Dedifferentiated amniotic fluid mesenchymal stem cell (primary cell): ENCODE measurements at regions not wholly inside any gene's neighbourhood (a gene's known extent, or its start where the extent isn't known, plus 50 kb on each side); places are given as distances from the start of the nearest gene placed in this dataset.
A peak's percentile ranks its signal among the peaks of the same experiment; 100 is the strongest.
"Not testable (repeated sequence)": the region's sequence is repeated elsewhere in the genome, so short reads cannot be mapped to it uniquely, and the experiment has no call there.

ENCODE experiments used
- DNase-seq: peaks from one replicate; pipeline ENCODE4 v3.0.0-alpha.2; 2016; ENCODE audit errors: extremely low spot score

DNA sequence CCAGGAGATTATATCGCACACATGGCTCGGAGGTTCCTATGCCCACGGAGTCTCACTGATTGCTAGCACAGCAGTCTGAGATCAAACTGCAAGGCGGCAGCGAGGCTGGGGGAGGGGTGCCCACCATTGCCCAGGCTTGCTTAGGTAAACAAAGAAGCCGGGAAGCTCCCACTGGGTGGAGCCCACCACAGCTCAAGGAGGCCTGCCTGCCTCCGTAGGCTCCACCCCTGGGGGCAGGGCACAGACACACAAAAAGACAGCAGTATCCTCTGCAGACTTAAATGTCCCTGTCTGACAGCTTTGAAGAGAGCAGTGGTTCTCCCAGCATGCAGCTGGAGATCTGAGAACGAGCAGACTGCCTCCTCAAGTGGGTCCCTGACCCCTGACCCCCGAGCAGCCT, 112.0 kb upstream of the NDST3 start:
- not testable (repeated sequence) for DNase-seq

DNA sequence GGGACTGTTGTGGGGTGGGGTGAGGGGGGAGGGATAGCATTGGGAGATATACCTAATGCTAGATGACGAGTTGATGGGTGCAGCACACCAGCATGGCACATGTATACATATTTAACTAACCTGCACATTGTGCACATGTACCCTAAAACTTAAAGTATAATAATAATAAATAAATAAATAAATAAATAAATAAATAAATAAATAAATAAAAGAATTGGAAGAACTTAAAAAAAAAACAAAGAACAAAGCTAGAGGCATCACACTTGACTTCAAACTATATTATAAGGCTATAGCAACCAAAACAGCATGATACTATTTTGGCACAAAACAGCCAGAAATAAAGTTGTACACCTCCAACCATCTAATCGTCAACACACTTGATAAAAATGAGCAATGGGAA, 106.5 kb upstream of the NDST3 start:
- DNase-seq = not testable (repeated sequence)

DNA sequence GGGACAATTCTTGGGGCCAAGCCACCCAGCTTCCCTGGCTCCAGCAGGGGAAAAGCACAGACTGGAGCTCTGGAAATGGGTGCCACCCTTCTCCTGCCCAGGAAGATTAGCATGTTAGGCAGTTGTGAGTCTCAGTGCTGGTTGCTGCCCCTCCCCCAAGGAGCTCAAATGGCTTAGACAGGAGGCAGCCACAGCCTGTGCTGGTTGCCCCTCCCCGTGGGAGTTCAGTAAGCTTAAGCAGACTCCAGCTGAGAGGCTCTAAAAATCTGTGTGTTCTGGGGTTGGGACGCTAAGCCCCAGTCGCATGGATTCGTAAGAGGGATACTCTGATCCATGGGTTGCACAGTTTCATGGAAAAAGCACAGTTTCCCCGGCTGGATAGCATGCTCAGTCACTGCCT, 92.7 kb upstream of the NDST3 start:
- no peak for DNase-seq

DNA sequence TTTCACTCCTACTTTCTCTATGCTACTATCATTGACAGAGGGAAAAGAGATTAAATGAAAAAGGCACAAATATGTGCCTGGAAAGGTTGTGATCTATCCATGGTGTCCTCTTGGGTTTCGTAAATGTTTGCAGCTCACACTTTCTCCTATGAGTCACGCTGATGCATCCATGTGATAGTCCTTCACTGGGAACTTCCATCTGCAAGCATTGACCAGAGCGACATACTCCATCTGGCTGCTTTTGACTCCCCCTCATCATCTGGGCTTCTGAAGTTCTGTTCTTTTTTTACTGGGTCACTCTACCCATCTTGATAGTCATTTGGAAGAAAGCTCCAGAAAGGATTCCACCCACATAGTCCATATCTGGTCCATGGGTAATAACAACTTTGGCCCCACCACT, 84.7 kb upstream of the NDST3 start:
- DNase-seq = no peak

DNA sequence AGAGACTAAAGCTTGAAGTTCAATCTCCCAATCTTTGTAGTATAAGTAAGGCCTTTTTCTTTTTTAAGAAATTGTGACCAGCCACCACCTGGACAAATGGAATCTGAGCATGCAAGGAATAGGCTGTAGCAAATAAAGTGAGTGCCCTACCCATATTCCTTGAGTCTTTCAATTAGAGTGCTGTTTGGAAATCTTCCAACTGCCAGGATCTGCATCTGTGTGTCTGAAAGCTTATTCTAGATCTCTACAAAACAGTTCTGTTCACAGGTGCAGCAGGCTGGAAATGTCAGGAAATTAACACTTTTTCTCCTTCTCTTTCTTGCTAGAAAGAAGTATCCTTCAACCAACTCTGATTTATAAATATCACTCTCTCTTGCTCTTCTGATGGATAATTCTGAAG, 76.7 kb upstream of the NDST3 start:
- DNase-seq = no peak

DNA sequence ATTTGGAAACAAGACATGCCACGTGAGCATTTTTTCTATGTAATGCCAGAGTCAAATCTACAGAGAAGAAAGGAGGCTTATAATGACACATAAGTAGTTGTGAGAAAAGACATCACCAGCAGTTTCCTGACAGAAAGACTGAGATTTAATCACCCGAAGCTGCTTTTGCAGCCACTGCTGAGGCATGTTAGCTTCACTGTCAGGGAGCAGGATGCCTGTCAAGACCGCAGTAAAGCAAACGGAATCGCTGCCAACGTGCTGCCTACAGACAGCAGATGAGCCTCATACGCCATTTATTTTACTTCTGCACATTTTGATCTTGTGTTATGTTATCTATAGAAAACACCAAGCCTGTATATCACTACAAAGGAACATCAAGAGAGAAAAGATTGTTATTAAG, 68.7 kb upstream of the NDST3 start:
- DNase-seq = no peak

DNA sequence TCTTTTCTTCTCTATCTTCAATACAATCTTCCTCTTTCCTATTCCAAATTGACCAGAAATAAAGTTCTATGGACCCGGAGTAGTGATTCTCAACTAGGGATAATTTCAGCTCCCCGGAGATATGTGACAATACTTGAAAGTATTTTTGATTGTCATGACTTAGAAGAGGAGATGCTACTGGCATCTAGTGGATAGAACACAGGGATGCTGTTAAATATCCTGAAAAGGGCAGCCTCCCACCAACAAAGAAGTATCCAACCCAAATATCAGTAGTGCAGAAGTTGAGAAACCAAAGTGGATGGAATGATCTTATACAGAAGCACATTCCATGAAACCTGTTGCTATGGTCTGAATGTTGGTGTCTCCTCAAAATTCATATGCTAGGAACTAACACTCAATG, 65.7 kb upstream of the NDST3 start:
- no peak for DNase-seq

DNA sequence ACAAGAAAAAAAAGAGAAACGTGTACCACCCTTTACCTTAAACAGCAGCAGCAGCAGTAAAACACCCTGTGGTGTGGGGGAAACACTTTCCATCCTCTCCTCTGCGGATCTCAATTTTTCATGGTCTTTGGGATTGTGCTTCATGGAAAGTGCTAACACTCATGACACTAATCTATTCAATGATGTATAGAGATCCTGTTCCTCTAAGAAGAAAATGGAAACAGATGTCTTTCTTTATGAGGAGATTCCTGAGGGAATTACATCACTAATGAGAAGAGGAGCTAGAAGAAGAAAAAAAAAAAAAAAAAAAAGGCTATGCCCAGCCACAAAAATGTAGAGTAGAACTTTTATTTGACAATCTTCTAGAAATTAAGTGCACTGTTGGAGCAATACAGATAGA, 62.9 kb upstream of the NDST3 start:
- DNase-seq = peak; percentile 32

DNA sequence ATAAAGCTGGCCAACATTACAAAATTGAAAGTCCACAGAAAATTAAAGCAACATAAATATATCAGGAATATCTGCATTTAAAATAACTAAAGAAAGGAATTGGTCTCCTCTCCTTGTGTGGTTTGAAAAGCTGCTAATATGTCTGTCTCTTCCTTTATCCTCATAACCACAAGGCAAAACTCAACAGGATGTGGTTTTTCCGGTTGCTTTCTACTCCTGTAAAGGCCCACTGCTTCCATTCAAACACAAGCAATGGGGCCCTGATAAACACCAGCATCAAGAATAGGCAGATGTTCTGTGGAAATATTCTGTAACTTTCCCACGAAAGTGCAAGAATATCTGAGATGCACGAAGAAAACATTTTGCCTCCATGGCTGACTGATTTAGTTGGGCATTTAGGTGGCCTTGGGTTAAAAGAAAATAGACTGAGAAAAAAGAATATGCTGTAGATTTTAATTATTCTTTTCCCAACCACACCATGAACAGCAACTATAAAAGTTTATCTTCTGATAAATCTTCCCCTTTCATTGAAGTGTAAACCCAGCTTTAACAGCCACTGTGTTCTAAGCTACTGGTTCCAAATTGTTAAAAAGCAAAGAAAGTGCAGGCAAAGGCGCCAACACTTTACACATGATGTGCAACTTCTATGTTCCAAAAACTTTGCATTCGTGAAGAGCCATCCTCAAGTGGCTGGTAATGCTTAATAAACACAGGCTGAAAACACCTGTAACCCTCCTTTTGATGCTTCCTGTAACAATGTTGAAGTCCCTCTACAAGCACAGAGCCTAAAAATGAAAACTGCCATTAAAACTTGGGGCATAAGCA, 50.5 kb upstream of the NDST3 start:
- no peak for DNase-seq

DNA sequence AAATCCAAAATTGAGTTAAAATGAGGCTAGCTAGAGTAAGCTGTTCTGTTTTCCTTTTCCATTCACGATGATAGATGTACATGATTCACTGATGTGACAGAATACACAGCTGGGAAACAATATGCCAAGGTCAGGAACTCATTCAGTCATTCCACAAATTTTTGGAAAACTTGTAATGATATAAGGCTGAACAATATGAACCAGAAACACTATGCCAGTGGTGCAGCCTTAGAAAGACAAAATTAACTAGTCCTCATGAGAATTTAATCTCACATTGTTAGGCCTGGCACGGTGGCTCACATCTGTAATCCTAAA, 50.0 kb upstream of the NDST3 start:
- no peak for DNase-seq
